Suprapubic skin (tissue), 4 donors: ENCODE measurements at regions not wholly inside any gene's neighbourhood (a gene's known extent, or its start where the extent isn't known, plus 50 kb on each side); places are given as distances from the start of the nearest gene placed in this dataset.
"Not testable (repeated sequence)": the region's sequence is repeated elsewhere in the genome, so short reads cannot be mapped to it uniquely, and the experiment has no call there.

Experiments used
- DNase-seq, 2 donors: peaks; one replicate each; pipeline ENCODE4 v3.0.0-alpha.2; 2019; ENCODE audit warnings: low spot score in 2 of 2
- H3K27ac ChIP-seq: fragments of 200-600 bp; sonication (generic); one replicate; pipeline ENCODE4 v1.5.1; 2019
- H3K27me3 ChIP-seq: fragments of 200-600 bp; sonication (generic); one replicate; pipeline ENCODE4 v1.5.1; 2019
- H3K36me3 ChIP-seq: fragments of 200-600 bp; sonication (generic); one replicate; pipeline ENCODE4 v1.5.1; 2019
- H3K4me1 ChIP-seq: fragments of 200-600 bp; sonication (generic); one replicate; pipeline ENCODE4 v1.5.1; 2019
- H3K4me3 ChIP-seq: fragments of 200-600 bp; sonication (generic); one replicate; pipeline ENCODE4 v1.5.1; 2019; ENCODE audit warnings: mild to moderate bottlenecking
- H3K9me3 ChIP-seq: fragments of 200-600 bp; sonication (generic); one replicate; pipeline ENCODE4 v1.5.1; 2019
- EP300 ChIP-seq: sonication (generic); formaldehyde crosslinking; IDR thresholded peaks from one replicate; pipeline ENCODE4 v1.6.1; 2017; ENCODE audit warnings: antibody characterized with exemption
- POLR2A ChIP-seq, 2 donors: fragments of 450-650 bp; IDR thresholded peaks; one replicate each; pipeline ENCODE4 v1.6.1; 2017; ENCODE audit warnings: antibody characterized with exemption in 2 of 2, mild to moderate bottlenecking in 2 of 2, moderate library complexity in 2 of 2
- POLR2AphosphoS5 ChIP-seq, 3 donors: sonication (generic); formaldehyde crosslinking; IDR thresholded peaks; one replicate each; pipeline ENCODE4 v1.6.1; 2017; ENCODE audit warnings: antibody characterized with exemption in 3 of 3
- WGBS: methylation state at CpG from one replicate; pipeline ENCODE4 v1.1.5; 2018; 5-methylcytosine and 5-hydroxymethylcytosine counted together
- TF ChIP-seq, protein P1 (sequence below), 2 donors: fragments of 200-600 bp in 1 of 2; fragments of 450-650 bp in 1 of 2; sonication (generic) in 1 of 2; IDR thresholded peaks; one replicate each; pipeline ENCODE4 v1.5.1; 2016 to 2019; ENCODE audit warnings: antibody characterized with exemption in 2 of 2, mild to moderate bottlenecking in 1 of 2, moderate library complexity in 1 of 2

DNA sequence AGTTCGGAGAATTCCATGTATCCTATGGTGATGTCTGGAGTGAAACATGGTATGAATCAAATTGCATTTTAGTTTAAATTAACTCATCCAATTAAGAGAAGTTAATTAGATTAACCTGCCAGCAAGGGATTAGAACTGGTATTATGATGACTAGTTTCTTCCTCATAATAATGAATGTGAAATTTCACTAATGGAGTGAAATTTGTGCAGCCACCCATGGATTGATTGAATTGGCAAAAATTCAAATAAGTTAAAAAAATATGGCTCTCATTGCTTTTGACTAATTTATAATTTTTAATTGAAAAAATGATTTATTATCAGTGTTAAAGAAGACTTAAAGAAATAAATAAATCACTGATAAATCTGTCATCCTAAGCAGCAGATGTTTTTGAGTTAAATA lies 232.0 kb downstream of the KCNRG start:
- WGBS = 100% methylated on average over 1 of the region's 1 CpG
- Histone ChIP-seq H3K27ac (no peak overlapping the region), H3K4me1 (no peaks in the 10 kb centered on the region), H3K4me3 (no peak overlapping the region), H3K36me3 (no peaks in the 10 kb centered on the region), H3K9me3 (no peaks in the 10 kb centered on the region), H3K27me3 (no peaks in the 10 kb centered on the region)
- no peak for DNase-seq
- TF ChIP-seq POLR2A (IDR thresholded peaks at IDR 0.05) (no peak), POLR2AphosphoS5 (IDR thresholded peaks at IDR 0.05) (no peak), EP300 (no peak)
- TF ChIP-seq, protein P1, sequence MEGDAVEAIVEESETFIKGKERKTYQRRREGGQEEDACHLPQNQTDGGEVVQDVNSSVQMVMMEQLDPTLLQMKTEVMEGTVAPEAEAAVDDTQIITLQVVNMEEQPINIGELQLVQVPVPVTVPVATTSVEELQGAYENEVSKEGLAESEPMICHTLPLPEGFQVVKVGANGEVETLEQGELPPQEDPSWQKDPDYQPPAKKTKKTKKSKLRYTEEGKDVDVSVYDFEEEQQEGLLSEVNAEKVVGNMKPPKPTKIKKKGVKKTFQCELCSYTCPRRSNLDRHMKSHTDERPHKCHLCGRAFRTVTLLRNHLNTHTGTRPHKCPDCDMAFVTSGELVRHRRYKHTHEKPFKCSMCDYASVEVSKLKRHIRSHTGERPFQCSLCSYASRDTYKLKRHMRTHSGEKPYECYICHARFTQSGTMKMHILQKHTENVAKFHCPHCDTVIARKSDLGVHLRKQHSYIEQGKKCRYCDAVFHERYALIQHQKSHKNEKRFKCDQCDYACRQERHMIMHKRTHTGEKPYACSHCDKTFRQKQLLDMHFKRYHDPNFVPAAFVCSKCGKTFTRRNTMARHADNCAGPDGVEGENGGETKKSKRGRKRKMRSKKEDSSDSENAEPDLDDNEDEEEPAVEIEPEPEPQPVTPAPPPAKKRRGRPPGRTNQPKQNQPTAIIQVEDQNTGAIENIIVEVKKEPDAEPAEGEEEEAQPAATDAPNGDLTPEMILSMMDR (IDR thresholded peaks at IDR 0.05) = no peak

DNA sequence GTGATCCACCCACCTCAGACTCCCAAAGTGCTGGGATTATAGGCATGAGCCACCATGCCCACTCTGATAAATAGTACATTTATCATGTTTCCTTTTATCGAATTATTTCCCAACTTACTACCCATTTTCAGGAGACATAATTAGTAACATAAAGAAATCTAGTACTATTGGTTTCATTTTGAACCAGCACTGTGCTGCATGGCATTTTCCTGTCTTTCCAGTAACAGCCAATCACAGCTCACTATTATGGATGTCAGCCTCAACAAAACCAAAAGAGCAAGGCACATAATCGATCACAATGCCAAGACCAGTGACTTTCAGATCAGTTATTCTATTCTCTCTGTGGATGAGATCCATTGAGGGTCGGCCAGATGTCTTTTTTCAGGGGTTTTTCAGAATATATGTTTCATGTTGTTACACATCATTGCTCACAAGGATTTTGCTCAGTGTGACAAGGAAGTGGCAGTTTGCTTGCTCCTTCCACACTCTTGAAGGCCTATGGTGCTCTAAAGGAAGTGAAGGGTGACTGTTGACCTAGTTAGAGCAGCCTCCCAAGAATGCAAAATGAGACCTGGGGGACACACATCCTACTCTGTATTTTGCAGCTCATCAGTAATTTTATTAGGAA lies 233.4 kb downstream of the KCNRG start:
- Histone ChIP-seq H3K4me3 (no peak overlapping the region), H3K27ac (no peak overlapping the region), H3K36me3 (no peaks in the 10 kb centered on the region), H3K9me3 (no peaks in the 10 kb centered on the region), H3K27me3 (no peaks in the 10 kb centered on the region), H3K4me1 (no peaks in the 10 kb centered on the region)
- 86% methylated on average over 3 of the region's 3 CpGs for WGBS
- TF ChIP-seq, protein P1 (IDR thresholded peaks at IDR 0.05) = no peak
- TF ChIP-seq POLR2A (IDR thresholded peaks at IDR 0.05) (no peak), POLR2AphosphoS5 (IDR thresholded peaks at IDR 0.05) (no peak), EP300 (no peak)
- DNase-seq = no peak

DNA sequence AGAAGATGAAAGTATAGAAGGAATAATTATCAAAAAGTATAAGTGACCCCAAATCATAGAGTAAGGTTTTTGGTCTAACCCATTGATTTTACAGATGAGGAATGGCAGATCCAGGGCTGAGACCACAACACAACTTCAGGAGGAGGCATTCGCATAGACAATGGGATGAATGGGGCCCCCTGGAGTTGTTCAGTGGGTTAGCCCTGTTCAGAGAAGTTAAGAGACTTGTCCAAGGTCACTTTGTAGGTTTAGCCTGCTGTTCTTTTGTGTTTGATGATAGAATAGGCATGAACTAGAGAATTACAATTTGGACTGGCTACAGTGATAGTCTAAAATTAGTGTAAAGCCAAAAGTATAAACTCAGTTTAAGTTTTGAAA lies 233.9 kb downstream of the KCNRG start:
- Histone ChIP-seq H3K27ac (no peak overlapping the region), H3K4me3 (no peak overlapping the region), H3K27me3 (no peaks in the 10 kb centered on the region), H3K4me1 (no peaks in the 10 kb centered on the region), H3K9me3 (no peaks in the 10 kb centered on the region), H3K36me3 (no peaks in the 10 kb centered on the region)
- DNase-seq = no peak
- no peak for TF ChIP-seq POLR2AphosphoS5 (IDR thresholded peaks at IDR 0.05)
- TF ChIP-seq EP300 = no peak
- TF ChIP-seq POLR2A (IDR thresholded peaks at IDR 0.05) = no peak
- TF ChIP-seq, protein P1 (IDR thresholded peaks at IDR 0.05) = no peak
- WGBS = 89% methylated on average over 1 of the region's 1 CpG

DNA sequence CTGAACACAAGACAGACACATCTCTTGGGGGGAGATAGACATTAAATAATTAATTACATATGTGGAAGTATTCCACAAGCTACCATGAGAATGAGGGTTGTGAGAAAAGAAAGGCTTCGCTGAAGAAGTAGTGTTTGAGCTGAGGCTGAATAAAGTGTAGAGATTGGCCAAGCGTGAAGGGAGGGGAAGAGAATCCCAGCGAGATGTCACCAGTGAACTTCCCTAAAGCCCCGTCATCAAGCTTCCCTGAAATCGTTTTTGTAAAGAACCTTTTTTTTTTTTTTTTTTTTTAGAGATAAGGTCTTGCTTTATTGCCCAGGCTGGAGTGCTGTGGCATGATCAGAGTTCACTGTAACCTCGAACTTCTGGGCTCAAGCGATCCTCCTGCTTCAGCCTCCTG lies 235.2 kb downstream of the KCNRG start:
- no peaks in the 10 kb centered on the region for H3K36me3 ChIP-seq
- no peak overlapping the region for H3K27ac ChIP-seq
- TF ChIP-seq, protein P1 (IDR thresholded peaks at IDR 0.05) = no peak
- TF ChIP-seq EP300 (no peak), POLR2AphosphoS5 (IDR thresholded peaks at IDR 0.05) (no peak), POLR2A (IDR thresholded peaks at IDR 0.05) (no peak)
- no peak overlapping the region for H3K4me3 ChIP-seq
- no peaks in the 10 kb centered on the region for H3K9me3 ChIP-seq
- DNase-seq = no peak
- H3K4me1 ChIP-seq = no peaks in the 10 kb centered on the region
- H3K27me3 ChIP-seq = no peaks in the 10 kb centered on the region
- 85% methylated on average over 7 of the region's 7 CpGs for WGBS

DNA sequence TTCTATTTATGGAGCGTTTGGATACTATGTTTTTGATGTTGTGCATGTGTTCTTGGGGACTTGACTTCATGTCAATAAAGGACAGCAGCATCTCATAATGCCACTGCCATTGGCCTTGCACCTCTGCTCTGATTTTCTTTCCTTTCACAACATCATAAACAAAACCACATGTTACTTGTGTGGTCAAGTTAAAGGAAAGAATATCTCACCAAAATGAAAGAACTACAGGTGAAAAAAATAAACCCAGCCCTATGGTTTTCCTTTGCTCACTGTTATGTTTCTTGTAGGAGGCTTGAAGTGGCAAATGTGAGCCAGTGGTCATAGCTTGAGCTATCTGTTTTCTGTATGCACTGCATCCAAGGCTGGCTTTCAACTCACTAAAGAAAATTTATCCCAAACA lies 240.4 kb downstream of the KCNRG start:
- no peaks in the 10 kb centered on the region for H3K36me3 ChIP-seq
- no peaks in the 10 kb centered on the region for H3K9me3 ChIP-seq
- DNase-seq = no peak
- H3K4me1 ChIP-seq = no peaks in the 10 kb centered on the region
- no peak for TF ChIP-seq POLR2AphosphoS5 (IDR thresholded peaks at IDR 0.05)
- TF ChIP-seq POLR2A (IDR thresholded peaks at IDR 0.05) = no peak
- TF ChIP-seq EP300 = no peak
- TF ChIP-seq, protein P1 (IDR thresholded peaks at IDR 0.05) = no peak
- H3K4me3 ChIP-seq = no peak overlapping the region
- no peak overlapping the region for H3K27ac ChIP-seq
- WGBS = 72% methylated on average over 1 of the region's 1 CpG
- H3K27me3 ChIP-seq = no peaks in the 10 kb centered on the region

DNA sequence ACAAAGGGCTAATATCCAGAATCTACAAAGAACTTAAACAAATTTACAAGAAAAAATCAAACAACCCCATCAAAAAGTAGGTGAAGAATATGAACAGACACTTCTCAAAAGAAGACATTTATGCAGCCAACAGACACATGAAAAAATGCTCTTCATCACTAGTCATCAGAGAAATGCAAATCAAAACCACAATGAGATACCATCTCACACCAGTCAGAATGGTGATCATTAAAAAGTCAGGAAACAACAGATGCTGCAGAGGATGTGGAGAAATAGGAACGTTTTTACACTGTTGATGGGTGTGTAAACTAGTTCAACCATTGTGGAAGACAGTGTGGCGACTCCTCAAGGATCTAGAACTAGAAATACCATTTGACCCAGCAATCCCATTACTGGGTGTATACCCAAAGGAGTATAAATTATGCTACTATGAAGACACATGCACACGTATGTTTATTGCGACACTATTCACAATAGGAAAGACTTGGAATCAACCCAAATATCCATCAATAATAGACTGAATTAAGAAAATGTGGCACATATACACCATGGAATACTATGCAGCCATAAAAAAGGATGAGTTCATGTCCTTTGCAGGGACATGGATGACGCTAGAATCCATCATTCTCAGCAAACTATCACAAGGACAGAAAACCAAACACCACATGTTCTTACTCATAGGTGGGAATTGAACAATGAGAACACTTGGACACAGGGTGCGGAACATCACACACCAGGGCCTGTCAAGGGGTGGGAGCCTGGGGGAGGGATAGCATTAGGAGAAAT lies 241.5 kb downstream of the KCNRG start:
- not testable (repeated sequence) for DNase-seq, H3K4me3 ChIP-seq, H3K36me3 ChIP-seq, H3K4me1 ChIP-seq, H3K27me3 ChIP-seq, H3K27ac ChIP-seq, H3K9me3 ChIP-seq
- 80% methylated on average over 6 of the region's 6 CpGs for WGBS
